ENCODE measurements at regions not wholly inside any gene's neighbourhood (a gene's known extent, or its start where the extent isn't known, plus 50 kb on each side); places are given as distances from the start of the nearest gene placed in this dataset.

DNA sequence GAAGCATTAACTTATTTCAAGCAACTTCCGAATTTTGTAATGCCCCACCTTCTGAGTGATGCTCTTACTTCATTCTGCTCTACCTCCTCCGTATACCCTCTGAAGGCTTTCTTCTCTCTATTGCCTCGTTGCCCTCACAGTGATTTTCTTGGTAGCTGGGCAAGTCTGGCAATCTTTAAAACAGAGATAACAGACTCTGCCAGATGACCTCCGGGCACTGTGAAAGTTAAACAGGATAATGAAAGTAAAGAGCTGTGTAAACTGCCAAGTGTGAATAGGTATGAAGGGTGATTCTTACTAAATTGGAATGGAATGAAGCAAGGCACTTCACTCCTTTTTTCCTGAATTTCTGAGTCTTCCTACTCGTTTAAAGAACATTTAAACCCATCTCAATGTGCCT is 207.3 kb upstream of the GYPC start:
- SMC1A ChIA-PET (ENCODE audit: uncharacterized antibody, unreplicated experiment): interaction anchor here (1.0 kb wide), 1 partner anchor 17 kb away, joined by 3 read pairs; no protein-coding TSS in a partner anchor
- in situ Hi-C loops (cut with MboI): no loop called here
- CTCF ChIA-PET: no interaction called here
- BruUV-seq (replicated peaks): no TSS peak
- RAD21 ChIA-PET (ENCODE audit: unreplicated experiment): no interaction called here
- H3K4me3 ChIP-seq: no peak overlapping the region
- 22% methylated on average over 5 of the region's 5 CpGs for WGBS (ENCODE audit: insufficient coverage, insufficient replicate concordance, low lambda C conversion rate, missing lambda C conversion rate)
- no peaks in the 10 kb centered on the region for H3K36me3 ChIP-seq (ENCODE audit: control insufficient read depth in 2 of 2, insufficient read depth in 2 of 2, low read length in 1 of 2)
- ATAC-seq (no peak), FAIRE-seq (no peak), DNase-seq (ENCODE audit: low read depth, low spot score) (no peak)
- no peak overlapping the region for H3K4me2 ChIP-seq (ENCODE audit: control insufficient read depth, insufficient read depth)
- no peak overlapping the region for H2AFZ ChIP-seq (ENCODE audit: control insufficient read depth, low read depth, low read length)
- no peaks in the 10 kb centered on the region for H3K9me3 ChIP-seq (replicated peaks; ENCODE audit: control insufficient read depth, insufficient read depth, low read length)
- no peaks in the 10 kb centered on the region for H4K20me1 ChIP-seq (ENCODE audit: control insufficient read depth, insufficient read depth)
- POLR2A ChIA-PET: no interaction called here
- TF ChIP-seq RUNX3 (IDR thresholded peaks at IDR 0.05; ENCODE audit: low read length) (no peak), RB1 (IDR thresholded peaks at IDR 0.05; ENCODE audit: borderline replicate concordance) (no peak), POU2F2 (IDR thresholded peaks at IDR 0.05; ENCODE audit: borderline replicate concordance, low read depth, low read length) (no peak), NR2C2 (IDR thresholded peaks at IDR 0.05; ENCODE audit: borderline replicate concordance, control insufficient read depth, insufficient read length, low read depth) (no peak), RCOR1 (conservative IDR thresholded peaks at IDR 0.05; ENCODE audit: low read depth, low read length) (no peak), POLR2AphosphoS2 (IDR thresholded peaks at IDR 0.05; ENCODE audit: low read depth, low read length) (no peak), CUX1 (IDR thresholded peaks at IDR 0.05; ENCODE audit: insufficient replicate concordance, low read depth, low read length) (no peak), ZNF274 (IDR thresholded peaks at IDR 0.05; ENCODE audit: insufficient read depth, insufficient read length) (no peak), KDM1A (IDR thresholded peaks at IDR 0.05; ENCODE audit: borderline replicate concordance) (no peak)
- TF ChIP-seq, protein P1, sequence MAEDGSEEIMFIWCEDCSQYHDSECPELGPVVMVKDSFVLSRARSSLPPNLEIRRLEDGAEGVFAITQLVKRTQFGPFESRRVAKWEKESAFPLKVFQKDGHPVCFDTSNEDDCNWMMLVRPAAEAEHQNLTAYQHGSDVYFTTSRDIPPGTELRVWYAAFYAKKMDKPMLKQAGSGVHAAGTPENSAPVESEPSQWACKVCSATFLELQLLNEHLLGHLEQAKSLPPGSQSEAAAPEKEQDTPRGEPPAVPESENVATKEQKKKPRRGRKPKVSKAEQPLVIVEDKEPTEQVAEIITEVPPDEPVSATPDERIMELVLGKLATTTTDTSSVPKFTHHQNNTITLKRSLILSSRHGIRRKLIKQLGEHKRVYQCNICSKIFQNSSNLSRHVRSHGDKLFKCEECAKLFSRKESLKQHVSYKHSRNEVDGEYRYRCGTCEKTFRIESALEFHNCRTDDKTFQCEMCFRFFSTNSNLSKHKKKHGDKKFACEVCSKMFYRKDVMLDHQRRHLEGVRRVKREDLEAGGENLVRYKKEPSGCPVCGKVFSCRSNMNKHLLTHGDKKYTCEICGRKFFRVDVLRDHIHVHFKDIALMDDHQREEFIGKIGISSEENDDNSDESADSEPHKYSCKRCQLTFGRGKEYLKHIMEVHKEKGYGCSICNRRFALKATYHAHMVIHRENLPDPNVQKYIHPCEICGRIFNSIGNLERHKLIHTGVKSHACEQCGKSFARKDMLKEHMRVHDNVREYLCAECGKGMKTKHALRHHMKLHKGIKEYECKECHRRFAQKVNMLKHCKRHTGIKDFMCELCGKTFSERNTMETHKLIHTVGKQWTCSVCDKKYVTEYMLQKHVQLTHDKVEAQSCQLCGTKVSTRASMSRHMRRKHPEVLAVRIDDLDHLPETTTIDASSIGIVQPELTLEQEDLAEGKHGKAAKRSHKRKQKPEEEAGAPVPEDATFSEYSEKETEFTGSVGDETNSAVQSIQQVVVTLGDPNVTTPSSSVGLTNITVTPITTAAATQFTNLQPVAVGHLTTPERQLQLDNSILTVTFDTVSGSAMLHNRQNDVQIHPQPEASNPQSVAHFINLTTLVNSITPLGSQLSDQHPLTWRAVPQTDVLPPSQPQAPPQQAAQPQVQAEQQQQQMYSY (CRISPR knock-in tag; IDR thresholded peaks at IDR 0.05): no peak
- TF ChIP-seq, protein P2, sequence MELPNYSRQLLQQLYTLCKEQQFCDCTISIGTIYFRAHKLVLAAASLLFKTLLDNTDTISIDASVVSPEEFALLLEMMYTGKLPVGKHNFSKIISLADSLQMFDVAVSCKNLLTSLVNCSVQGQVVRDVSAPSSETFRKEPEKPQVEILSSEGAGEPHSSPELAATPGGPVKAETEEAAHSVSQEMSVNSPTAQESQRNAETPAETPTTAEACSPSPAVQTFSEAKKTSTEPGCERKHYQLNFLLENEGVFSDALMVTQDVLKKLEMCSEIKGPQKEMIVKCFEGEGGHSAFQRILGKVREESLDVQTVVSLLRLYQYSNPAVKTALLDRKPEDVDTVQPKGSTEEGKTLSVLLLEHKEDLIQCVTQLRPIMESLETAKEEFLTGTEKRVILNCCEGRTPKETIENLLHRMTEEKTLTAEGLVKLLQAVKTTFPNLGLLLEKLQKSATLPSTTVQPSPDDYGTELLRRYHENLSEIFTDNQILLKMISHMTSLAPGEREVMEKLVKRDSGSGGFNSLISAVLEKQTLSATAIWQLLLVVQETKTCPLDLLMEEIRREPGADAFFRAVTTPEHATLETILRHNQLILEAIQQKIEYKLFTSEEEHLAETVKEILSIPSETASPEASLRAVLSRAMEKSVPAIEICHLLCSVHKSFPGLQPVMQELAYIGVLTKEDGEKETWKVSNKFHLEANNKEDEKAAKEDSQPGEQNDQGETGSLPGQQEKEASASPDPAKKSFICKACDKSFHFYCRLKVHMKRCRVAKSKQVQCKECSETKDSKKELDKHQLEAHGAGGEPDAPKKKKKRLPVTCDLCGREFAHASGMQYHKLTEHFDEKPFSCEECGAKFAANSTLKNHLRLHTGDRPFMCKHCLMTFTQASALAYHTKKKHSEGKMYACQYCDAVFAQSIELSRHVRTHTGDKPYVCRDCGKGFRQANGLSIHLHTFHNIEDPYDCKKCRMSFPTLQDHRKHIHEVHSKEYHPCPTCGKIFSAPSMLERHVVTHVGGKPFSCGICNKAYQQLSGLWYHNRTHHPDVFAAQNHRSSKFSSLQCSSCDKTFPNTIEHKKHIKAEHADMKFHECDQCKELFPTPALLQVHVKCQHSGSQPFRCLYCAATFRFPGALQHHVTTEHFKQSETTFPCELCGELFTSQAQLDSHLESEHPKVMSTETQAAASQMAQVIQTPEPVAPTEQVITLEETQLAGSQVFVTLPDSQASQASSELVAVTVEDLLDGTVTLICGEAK (IDR thresholded peaks at IDR 0.05; ENCODE audit: borderline replicate concordance): no peak
- no peaks in the 10 kb centered on the region for H3K4me1 ChIP-seq (ENCODE audit: control insufficient read depth, insufficient read depth, low read length)
- H3K27me3 ChIP-seq (replicated peaks in 1 of 2; ENCODE audit: control insufficient read depth in 2 of 2, insufficient read depth in 2 of 2, low read length in 1 of 2): no peaks in the 10 kb centered on the region
- no peak overlapping the region for H3K27ac ChIP-seq (ENCODE audit: control insufficient read depth, insufficient read depth)
- H3K9ac ChIP-seq (ENCODE audit: control insufficient read depth, insufficient read depth, low read length): no peak overlapping the region
- no peaks in the 10 kb centered on the region for H3K79me2 ChIP-seq (ENCODE audit: control insufficient read depth, insufficient read depth, low read length)
- intact Hi-C loops (cut with micrococcal nuclease; ENCODE audit: unreplicated experiment): no loop called here

Measured in GM12878 (cell line).